ENCODE measurements at regions not wholly inside any gene's neighbourhood (a gene's known extent, or its start where the extent isn't known, plus 50 kb on each side); places are given as distances from the start of the nearest gene placed in this dataset.

- no peak for TF ChIP-seq CTCF (conservative IDR thresholded peaks at IDR 0.05)
- TF ChIP-seq ZFX (IDR thresholded peaks at IDR 0.05): no peak
- H3K27ac ChIP-seq: no peak overlapping the region
Measured at GRCh38 chr9:17057729-17058128, 77.1 kb upstream of the CNTLN start.

GRCh38 chr9:17052626-17053025, 82.2 kb upstream of the CNTLN start:
- TF ChIP-seq ZFX (IDR thresholded peaks at IDR 0.05): no peak
- TF ChIP-seq CTCF (conservative IDR thresholded peaks at IDR 0.05): no peak
- no peak overlapping the region for H3K27ac ChIP-seq

- H3K27ac ChIP-seq: no peak overlapping the region
- TF ChIP-seq ZFX (IDR thresholded peaks at IDR 0.05) (no peak), CTCF (conservative IDR thresholded peaks at IDR 0.05) (no peak)
Measured at GRCh38 chr9:17045381-17045940, 89.4 kb upstream of the CNTLN start.

GRCh38 chr9:17031546-17031945, 103.3 kb upstream of the CNTLN start:
- no peak for TF ChIP-seq CTCF (conservative IDR thresholded peaks at IDR 0.05)
- no peak for TF ChIP-seq ZFX (IDR thresholded peaks at IDR 0.05)
- H3K27ac ChIP-seq: no peak overlapping the region

GRCh38 chr9:17025281-17025680, 109.6 kb upstream of the CNTLN start:
- TF ChIP-seq ZFX (IDR thresholded peaks at IDR 0.05): no peak
- no peak for TF ChIP-seq CTCF (conservative IDR thresholded peaks at IDR 0.05)

GRCh38 chr9:17024129-17024528, 110.7 kb upstream of the CNTLN start:
- no peak for TF ChIP-seq ZFX (IDR thresholded peaks at IDR 0.05)
- no peak for TF ChIP-seq CTCF (conservative IDR thresholded peaks at IDR 0.05)
- H3K27ac ChIP-seq: no peak overlapping the region

More at GRCh38 chr9:17025281-17025680, 109.6 kb upstream of the CNTLN start:
- no peak overlapping the region for H3K27ac ChIP-seq

GRCh38 chr9:17021387-17021970, 113.4 kb upstream of the CNTLN start:
- no peak overlapping the region for H3K27ac ChIP-seq
- TF ChIP-seq CTCF (conservative IDR thresholded peaks at IDR 0.05) (no peak), ZFX (IDR thresholded peaks at IDR 0.05) (no peak)
